Lower leg skin (tissue), 4 donors: ENCODE measurements at regions not wholly inside any gene's neighbourhood (a gene's known extent, or its start where the extent isn't known, plus 50 kb on each side); places are given as distances from the start of the nearest gene placed in this dataset.

Source experiments
- DNase-seq, 2 donors: peaks; one replicate each; pipeline ENCODE4 v3.0.0-alpha.2; 2019; ENCODE audit warnings: low spot score in 2 of 2
- H3K4me3 ChIP-seq: fragments of 200-600 bp; sonication (generic); 2 replicates; pipeline ENCODE4 v1.5.1; 2017; ENCODE audit warnings: mild to moderate bottlenecking, low read depth; ENCODE audit not compliant: poor library complexity, severe bottlenecking
- POLR2A ChIP-seq, 2 donors: fragments of 450-650 bp; IDR thresholded peaks; one replicate each; pipeline ENCODE4 v1.6.1; 2016 to 2017; ENCODE audit warnings: antibody characterized with exemption in 2 of 2, mild to moderate bottlenecking in 1 of 2, moderate library complexity in 1 of 2
- WGBS, 2 donors: methylation state at CpG; one replicate each; pipeline ENCODE4 v1.1.5; 2018; 5-methylcytosine and 5-hydroxymethylcytosine counted together
- intact Hi-C: fragments of 100-400 bp; cut with DNase I; formaldehyde crosslinking; loops from one replicate; pipeline ENCODE4 v1.15.0; 2023; ENCODE audit warnings: low total_unique reads
- TF ChIP-seq, protein P1 (sequence below), 3 donors: fragments of 450-650 bp; IDR thresholded peaks; one replicate each; pipeline ENCODE4 v1.5.1; 2016; ENCODE audit warnings: antibody characterized with exemption in 3 of 3, mild to moderate bottlenecking in 3 of 3, moderate library complexity in 2 of 3

DNA sequence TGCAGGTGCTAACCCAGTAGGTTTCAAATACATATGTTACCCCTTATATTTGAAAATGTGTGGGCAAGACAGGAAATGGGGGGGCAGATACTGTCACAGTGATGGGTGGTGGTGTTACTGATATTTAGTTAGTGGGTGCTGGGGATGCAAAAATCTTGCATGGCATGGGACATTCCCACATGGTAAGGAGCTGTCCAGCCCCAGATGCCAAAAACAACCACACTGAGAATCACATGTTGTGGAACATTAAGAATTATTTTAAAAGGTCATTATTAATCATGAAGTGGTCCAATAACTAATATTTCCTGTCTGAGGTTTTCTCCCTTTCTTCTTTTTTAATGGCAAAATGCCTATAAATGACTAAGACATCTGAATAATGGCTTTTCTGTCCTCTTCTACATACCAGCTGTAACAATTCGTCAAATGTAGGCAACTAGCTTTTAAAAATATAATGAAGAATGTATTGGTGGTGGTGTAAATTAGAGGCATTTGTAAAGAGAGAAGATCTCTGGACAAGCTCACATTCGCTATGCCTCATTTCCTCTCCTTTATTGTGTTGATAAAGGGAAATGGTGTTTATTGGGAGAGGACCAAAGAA, 57.3 kb upstream of the SLC35B3 start:
- intact Hi-C loops, result no loop called here
- no peak for DNase-seq
- no peak overlapping the region for H3K4me3 ChIP-seq
- no peak for TF ChIP-seq POLR2A (IDR thresholded peaks at IDR 0.05)
- TF ChIP-seq, protein P1, sequence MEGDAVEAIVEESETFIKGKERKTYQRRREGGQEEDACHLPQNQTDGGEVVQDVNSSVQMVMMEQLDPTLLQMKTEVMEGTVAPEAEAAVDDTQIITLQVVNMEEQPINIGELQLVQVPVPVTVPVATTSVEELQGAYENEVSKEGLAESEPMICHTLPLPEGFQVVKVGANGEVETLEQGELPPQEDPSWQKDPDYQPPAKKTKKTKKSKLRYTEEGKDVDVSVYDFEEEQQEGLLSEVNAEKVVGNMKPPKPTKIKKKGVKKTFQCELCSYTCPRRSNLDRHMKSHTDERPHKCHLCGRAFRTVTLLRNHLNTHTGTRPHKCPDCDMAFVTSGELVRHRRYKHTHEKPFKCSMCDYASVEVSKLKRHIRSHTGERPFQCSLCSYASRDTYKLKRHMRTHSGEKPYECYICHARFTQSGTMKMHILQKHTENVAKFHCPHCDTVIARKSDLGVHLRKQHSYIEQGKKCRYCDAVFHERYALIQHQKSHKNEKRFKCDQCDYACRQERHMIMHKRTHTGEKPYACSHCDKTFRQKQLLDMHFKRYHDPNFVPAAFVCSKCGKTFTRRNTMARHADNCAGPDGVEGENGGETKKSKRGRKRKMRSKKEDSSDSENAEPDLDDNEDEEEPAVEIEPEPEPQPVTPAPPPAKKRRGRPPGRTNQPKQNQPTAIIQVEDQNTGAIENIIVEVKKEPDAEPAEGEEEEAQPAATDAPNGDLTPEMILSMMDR (IDR thresholded peaks at IDR 0.05), result no peak
- whole genome bisulfite sequencing, 2 donors, result 60 to 61% methylated on average over 2 of the region's 2 CpGs
